ENCODE measurements at regions not wholly inside any gene's neighbourhood (a gene's known extent, or its start where the extent isn't known, plus 50 kb on each side); places are given as distances from the start of the nearest gene placed in this dataset.

- ATAC-seq (no peak), FAIRE-seq (no peak), DNase-seq (ENCODE audit: extremely low read depth in 1 of 4, low spot score in 3 of 4) (no peak)
- Histone ChIP-seq H2AFZ (ENCODE audit: low read depth, low read length) (no peak overlapping the region), H3K79me2 (ENCODE audit: control insufficient read depth, insufficient read depth, low read length) (no peaks in the 10 kb centered on the region), H3K27me3 (ENCODE audit: control insufficient read depth in 2 of 2, insufficient read depth in 2 of 2, low read length in 2 of 2) (no peaks in the 10 kb centered on the region), H4K20me1 (replicated peaks; ENCODE audit: control insufficient read depth, insufficient read depth, low read length) (no peaks in the 10 kb centered on the region), H3K9me3 (replicated peaks; ENCODE audit: control insufficient read depth, insufficient read depth, low read depth, low read length) (no peaks in the 10 kb centered on the region), H3K9ac (ENCODE audit: insufficient read depth in 1 of 2, low read depth in 2 of 2, low read length in 2 of 2) (no peak overlapping the region), H3K27ac (ENCODE audit: extremely low read depth, low read depth, low read length) (no peak overlapping the region), H3K4me1 (replicated peaks in 1 of 2; ENCODE audit: control insufficient read depth in 2 of 2, insufficient read depth in 2 of 2, low read length in 2 of 2) (no peaks in the 10 kb centered on the region), H3K9me1 (ENCODE audit: control insufficient read depth, insufficient read depth, low read length) (no peaks in the 10 kb centered on the region), H3K4me3 (no peak overlapping the region), H3K4me2 (ENCODE audit: insufficient read depth, low read length) (no peak overlapping the region), H3K36me3 (ENCODE audit: control insufficient read depth, insufficient read depth, low read length) (no peaks in the 10 kb centered on the region)
- TF ChIP-seq HDGF (IDR thresholded peaks at IDR 0.05) (no peak), MTA3 (IDR thresholded peaks at IDR 0.05; ENCODE audit: borderline replicate concordance) (no peak), ZNF197 (CRISPR knock-in tag; IDR thresholded peaks at IDR 0.05; ENCODE audit: low read depth) (no peak), ZNF431 (CRISPR knock-in tag; IDR thresholded peaks at IDR 0.05) (no peak), SNRNP70 (optimal IDR thresholded peaks at IDR 0.05; ENCODE audit: low read depth, low read length) (no peak), TCFL5 (CRISPR knock-in tag; conservative IDR thresholded peaks at IDR 0.05) (no peak), SRSF3 (IDR thresholded peaks at IDR 0.05; ENCODE audit: insufficient read depth, low read length) (no peak), CBX2 (IDR thresholded peaks at IDR 0.05; ENCODE audit: insufficient read depth, low read length, poor library complexity, severe bottlenecking) (no peak), ZNF766 (CRISPR knock-in tag; conservative IDR thresholded peaks at IDR 0.05) (no peak), SREBF2 (CRISPR knock-in tag; IDR thresholded peaks at IDR 0.05) (no peak), PTRF (tag; IDR thresholded peaks at IDR 0.05) (no peak), MAZ (CRISPR knock-in tag; conservative IDR thresholded peaks at IDR 0.05 in 1 of 2, IDR thresholded peaks at IDR 0.05 in 1 of 2) (no peak), SMAD3 (CRISPR knock-in tag; conservative IDR thresholded peaks at IDR 0.05) (no peak), HNRNPL (IDR thresholded peaks at IDR 0.05; ENCODE audit: low read depth, low read length) (no peak), FOS (IDR thresholded peaks at IDR 0.05; ENCODE audit: extremely low read depth, insufficient read length) (no peak), ID3 (CRISPR knock-in tag; IDR thresholded peaks at IDR 0.05) (no peak), ID3 (tag; IDR thresholded peaks at IDR 0.05) (no peak), ZNF830 (CRISPR knock-in tag; IDR thresholded peaks at IDR 0.05) (no peak), ZSCAN32 (CRISPR knock-in tag; IDR thresholded peaks at IDR 0.05) (no peak)
- BruUV-seq (replicated peaks), result no TSS peak
- ChIA-PET CTCF (ENCODE audit: low intra/inter-chr PET ratio) (no interaction called here), POLR2A (no interaction called here)
- 6% methylated on average over 2 of the region's 2 CpGs for WGBS (ENCODE audit: insufficient coverage, low coverage, missing lambda C conversion rate)
- in situ Hi-C loops (cut with MboI) (no loop called here), intact Hi-C loops (cut with micrococcal nuclease) (no loop called here)
These were observed 251.9 kb upstream of the ZNF804A start for GRCh38 chr2:184346338-184346862.
